ENCODE measurements at regions not wholly inside any gene's neighbourhood (a gene's known extent, or its start where the extent isn't known, plus 50 kb on each side); places are given as distances from the start of the nearest gene placed in this dataset.
A peak's percentile ranks its signal among the peaks of the same experiment; 100 is the strongest.

- no peaks in the 10 kb centered on the region for H3K27me3 ChIP-seq (replicated peaks)
- in situ Hi-C loops (cut with HindIII; ENCODE audit: low pct_ligation_motif_present, low sequenced_read_pairs) = no loop called here
- H3K4me3 ChIP-seq (ENCODE audit: low read depth, low read length) = no peak overlapping the region
- TF ChIP-seq CTCF (IDR thresholded peaks at IDR 0.05; ENCODE audit: low read depth, low read length, missing control alignments) = no peak
- H3K27ac ChIP-seq = no peak overlapping the region
- no peaks in the 10 kb centered on the region for H3K36me3 ChIP-seq (replicated peaks)
- peak; percentile 31 for DNase-seq
Observed at GRCh38 chr5:84642795-84643194, 258.1 kb upstream of the EDIL3 start.

GRCh38 chr5:84642324-84642723, 257.6 kb upstream of the EDIL3 start:
- no peak for DNase-seq
- Histone ChIP-seq H3K27ac (no peak overlapping the region), H3K4me3 (ENCODE audit: low read depth, low read length) (no peak overlapping the region), H3K36me3 (replicated peaks) (no peaks in the 10 kb centered on the region), H3K27me3 (replicated peaks) (no peaks in the 10 kb centered on the region)
- TF ChIP-seq CTCF (IDR thresholded peaks at IDR 0.05; ENCODE audit: low read depth, low read length, missing control alignments) = no peak
- in situ Hi-C loops (cut with HindIII; ENCODE audit: low pct_ligation_motif_present, low sequenced_read_pairs) = no loop called here

- Histone ChIP-seq H3K36me3 (replicated peaks) (no peaks in the 10 kb centered on the region), H3K4me3 (ENCODE audit: low read depth, low read length) (no peak overlapping the region), H3K27ac (no peak overlapping the region), H3K27me3 (replicated peaks) (no peaks in the 10 kb centered on the region)
- in situ Hi-C loops (cut with HindIII; ENCODE audit: low pct_ligation_motif_present, low sequenced_read_pairs) = no loop called here
- DNase-seq = no peak
- TF ChIP-seq CTCF (IDR thresholded peaks at IDR 0.05; ENCODE audit: low read depth, low read length, missing control alignments) = no peak
Observed at GRCh38 chr5:84637662-84638375, 253.1 kb upstream of the EDIL3 start.

GRCh38 chr5:84635235-84636055, 250.8 kb upstream of the EDIL3 start:
- no peaks in the 10 kb centered on the region for H3K36me3 ChIP-seq (replicated peaks)
- no peaks in the 10 kb centered on the region for H3K27me3 ChIP-seq (replicated peaks)
- no peak for DNase-seq
- H3K4me3 ChIP-seq (ENCODE audit: low read depth, low read length) = no peak overlapping the region
- in situ Hi-C loops (cut with HindIII; ENCODE audit: low pct_ligation_motif_present, low sequenced_read_pairs) = no loop called here
- TF ChIP-seq CTCF (IDR thresholded peaks at IDR 0.05; ENCODE audit: low read depth, low read length, missing control alignments) = no peak
- no peak overlapping the region for H3K27ac ChIP-seq

GRCh38 chr5:84634256-84634655, 249.6 kb upstream of the EDIL3 start:
- Histone ChIP-seq H3K27me3 (replicated peaks) (no peaks in the 10 kb centered on the region), H3K4me3 (ENCODE audit: low read depth, low read length) (no peak overlapping the region), H3K36me3 (replicated peaks) (no peaks in the 10 kb centered on the region), H3K27ac (no peak overlapping the region)
- DNase-seq = peak; percentile 4
- in situ Hi-C loops (cut with HindIII; ENCODE audit: low pct_ligation_motif_present, low sequenced_read_pairs) = no loop called here
- no peak for TF ChIP-seq CTCF (IDR thresholded peaks at IDR 0.05; ENCODE audit: low read depth, low read length, missing control alignments)

Data from brain microvascular endothelial cell (primary cell).